SK-N-SH (cell line): ENCODE measurements at regions not wholly inside any gene's neighbourhood (a gene's known extent, or its start where the extent isn't known, plus 50 kb on each side); places are given as distances from the start of the nearest gene placed in this dataset.

ENCODE experiments used
- CTCF ChIA-PET: fragments of 300-600, 350-600 bp; formaldehyde crosslinking; extraction: SDS; loops from one replicate; lab custom pipeline; 2021; lab: Yijun Ruan, JAX
- POLR2A ChIA-PET: fragments of 350-600 bp; sonication (Branson Sonifier 250); formaldehyde crosslinking; extraction: SDS; loops from one replicate; lab custom pipeline; 2020; ENCODE audit warnings: antibody characterized with exemption, inconsistent platforms; lab: Yijun Ruan, JAX
- DNase-seq: peaks from one replicate; pipeline ENCODE4 v3.0.0; 2012
- H2AFZ ChIP-seq: fragments of 200-600 bp; sonication (generic); 2 replicates; pipeline ENCODE4 v1.8.1; 2016; ENCODE audit warnings: antibody characterized with exemption, mild to moderate bottlenecking, low read depth
- H3F3A ChIP-seq: fragments of 200-600 bp; sonication (generic); replicated peaks from 2 replicates; pipeline ENCODE3; 2016; ENCODE audit warnings: antibody characterized with exemption, mild to moderate bottlenecking; ENCODE audit not compliant: insufficient read depth
- H3K27ac ChIP-seq, 2 experiments: fragments of 200-500 bp in 1 of 2; fragments of 200-600 bp in 1 of 2; sonication (Bioruptor generic) in 1 of 2; sonication (generic), shearing (Covaris generic) in 1 of 2; 2 replicates each; pipeline versions ENCODE4 v1.5.1 to v1.6.1; 2014 to 2016; ENCODE audit warnings: low read depth in 2 of 2, inconsistent platforms in 1 of 2, low read length in 1 of 2, mild to moderate bottlenecking in 1 of 2, mixed read lengths in 1 of 2
- H3K27me3 ChIP-seq: fragments of 200-600 bp; sonication (generic), shearing (Covaris generic); 2 replicates; pipeline ENCODE4 v1.6.1; 2016; ENCODE audit warnings: mixed run types; ENCODE audit not compliant: insufficient read depth
- H3K36me3 ChIP-seq, 2 experiments: fragments of 200-500 bp in 1 of 2; fragments of 200-600 bp in 1 of 2; sonication (Bioruptor generic) in 1 of 2; sonication (generic) in 1 of 2; replicated peaks in 1 of 2; 2 replicates each; pipeline versions ENCODE3 to v1.5.1; 2014 to 2016; ENCODE audit warnings: low read length in 1 of 2, mild to moderate bottlenecking in 1 of 2; ENCODE audit not compliant: insufficient read depth in 2 of 2, control insufficient read depth in 1 of 2
- H3K4me1 ChIP-seq, 2 experiments: fragments of 200-500 bp in 1 of 2; fragments of 200-600 bp in 1 of 2; sonication (Bioruptor generic) in 1 of 2; sonication (generic), shearing (Covaris generic) in 1 of 2; 2 replicates each; pipeline versions ENCODE4 v1.5.1 to v1.6.1; 2014 to 2016; ENCODE audit warnings: low read depth in 1 of 2, low read length in 1 of 2, mixed run types in 1 of 2; ENCODE audit not compliant: insufficient read depth in 2 of 2, control insufficient read depth in 1 of 2
- H3K4me2 ChIP-seq: fragments of 200-600 bp; sonication (generic), shearing (Covaris generic); 2 replicates; pipeline ENCODE4 v1.6.1; 2017; ENCODE audit warnings: mixed run types
- H3K4me3 ChIP-seq, 2 experiments: fragments of 200-500 bp in 1 of 2; fragments of 200-600 bp in 1 of 2; sonication (Bioruptor generic) in 1 of 2; sonication (generic), shearing (Covaris generic) in 1 of 2; 2 replicates each; pipeline versions ENCODE4 v1.5.1 to v1.8.1; 2014 to 2016; ENCODE audit warnings: low read depth in 2 of 2, inconsistent platforms in 1 of 2, low read length in 1 of 2, mild to moderate bottlenecking in 1 of 2, mixed read lengths in 1 of 2, moderate library complexity in 1 of 2
- H3K79me2 ChIP-seq: fragments of 200-600 bp; sonication (generic); 2 replicates; pipeline ENCODE4 v1.8.1; 2017; ENCODE audit warnings: mild to moderate bottlenecking; ENCODE audit not compliant: insufficient read depth
- H3K9ac ChIP-seq: fragments of 200-600 bp; sonication (generic); 2 replicates; pipeline ENCODE4 v1.6.1; 2017; ENCODE audit warnings: mixed run types
- H3K9me2 ChIP-seq: fragments of 200-600 bp; sonication (generic); 2 replicates; pipeline ENCODE4 v1.6.1; 2017; ENCODE audit warnings: mixed run types
- H3K9me3 ChIP-seq: fragments of 200-600 bp; sonication (generic); 2 replicates; pipeline ENCODE4 v1.6.1; 2017; ENCODE audit warnings: mixed run types, mild to moderate bottlenecking, moderate library complexity
- H4K20me1 ChIP-seq: fragments of 200-600 bp; sonication (generic); 2 replicates; pipeline ENCODE4 v1.6.1; 2017; ENCODE audit warnings: mild to moderate bottlenecking, mixed run types; ENCODE audit not compliant: insufficient read depth
- CTCF ChIP-seq: fragments of 200-600 bp; sonication (generic); IDR thresholded peaks from 2 replicates; pipeline ENCODE4 v1.6.1; 2017; ENCODE audit warnings: antibody characterized with exemption, mild to moderate bottlenecking, moderate library complexity
- EP300 ChIP-seq, 2 experiments: IDR thresholded peaks; 2 replicates each; pipeline versions ENCODE4 v1.4.0 to v1.6.1; 2012; ENCODE audit warnings: borderline replicate concordance in 1 of 2, low read depth in 1 of 2, low read length in 1 of 2
- FOSL2 ChIP-seq: IDR thresholded peaks from 2 replicates; pipeline ENCODE4 v1.4.0; 2012; ENCODE audit warnings: low read depth, mild to moderate bottlenecking, moderate library complexity, borderline replicate concordance
- RAD21 ChIP-seq: IDR thresholded peaks from 2 replicates; pipeline ENCODE4 v1.6.1; 2012; ENCODE audit warnings: mild to moderate bottlenecking, low read length
- REST ChIP-seq: IDR thresholded peaks from 2 replicates; pipeline ENCODE4 v1.6.1; 2012; ENCODE audit warnings: mild to moderate bottlenecking, low read depth, low read length, moderate library complexity
- SMC3 ChIP-seq: IDR thresholded peaks from 2 replicates; pipeline ENCODE4 v1.6.1; 2012; ENCODE audit warnings: low read depth, low read length, improper control_type of control experiment
- WGBS: methylation state at CpG from one replicate; pipeline ENCODE4 v1.1.6; 2017; ENCODE audit warnings: low lambda C conversion rate; 5-methylcytosine and 5-hydroxymethylcytosine counted together

GRCh38 chr4:81845273-81845672 lies 373.6 kb upstream of the RASGEF1B start:
- no peak overlapping the region for H3K4me3 ChIP-seq
- H3F3A ChIP-seq: no peaks in the 10 kb centered on the region
- H3K9me2 ChIP-seq: no peaks in the 10 kb centered on the region
- no peak overlapping the region for H3K27ac ChIP-seq
- POLR2A ChIA-PET: no interaction called here
- H2AFZ ChIP-seq: no peak overlapping the region
- H3K36me3 ChIP-seq: no peaks in the 10 kb centered on the region
- H3K9ac ChIP-seq: no peak overlapping the region
- CTCF ChIA-PET: interaction anchor here (0.7 to 4.7 kb wide), 10 partner anchors 9 to 439 kb away, joined by 3 to 57 read pairs (median 6); no protein-coding TSS in a partner anchor
- no peak for DNase-seq
- H3K79me2 ChIP-seq: no peaks in the 10 kb centered on the region
- TF ChIP-seq REST: no peak
- no peak for TF ChIP-seq FOSL2
- TF ChIP-seq, all 33 proteins: peak for 0
- Histone ChIP-seq H3K9me3 (no peaks in the 10 kb centered on the region), H4K20me1 (no peaks in the 10 kb centered on the region), H3K4me1 (no peaks in the 10 kb centered on the region), H3K4me2 (no peak overlapping the region), H3K27me3 (peaks cover 6% of the 10 kb centered on the region; the same call in 1 of the 2 replicates)
- 10% methylated on average over 2 of the region's 2 CpGs for WGBS

- Histone ChIP-seq H3K4me1 (no peaks in the 10 kb centered on the region), H3K9me3 (no peaks in the 10 kb centered on the region), H3K27me3 (peaks cover 6% of the 10 kb centered on the region; the same call in 1 of the 2 replicates), H2AFZ (no peak overlapping the region), H3K4me2 (no peak overlapping the region), H3K36me3 (no peaks in the 10 kb centered on the region), H3K9ac (no peak overlapping the region), H4K20me1 (no peaks in the 10 kb centered on the region), H3K79me2 (no peaks in the 10 kb centered on the region), H3K9me2 (no peaks in the 10 kb centered on the region), H3K27ac (no peak overlapping the region), H3K4me3 (no peak overlapping the region), H3F3A (no peaks in the 10 kb centered on the region)
- POLR2A ChIA-PET: no interaction called here
- DNase-seq: peak; percentile 42
- TF ChIP-seq SMC3 (peak; percentile 65), RAD21 (peak; percentile 73), CTCF (peak; percentile 73), EP300 (IDR thresholded peaks at IDR 0.05; ENCODE audit: borderline replicate concordance in 1 of 2, low read depth in 1 of 2, low read length in 1 of 2) (no peak)
- WGBS: 2% methylated on average over 3 of the region's 3 CpGs
- CTCF ChIA-PET: interaction anchor here (0.6 to 4.7 kb wide), 15 partner anchors 9 to 438 kb away, joined by 3 to 57 read pairs (median 4); no protein-coding TSS in a partner anchor
Observed at GRCh38 chr4:81844717-81845116, 373.0 kb upstream of the RASGEF1B start.
